GM23338 (cell line): ENCODE measurements at regions not wholly inside any gene's neighbourhood (a gene's known extent, or its start where the extent isn't known, plus 50 kb on each side); places are given as distances from the start of the nearest gene placed in this dataset.

ENCODE experiments used
- ATAC-seq: fragments of 200-7000 bp; cut with Tn5 transposase; 3 replicates; pipeline ENCODE4 v1.9.1; 2020
- DNase-seq: peaks from one replicate; pipeline ENCODE4 v3.0.0-alpha.2; 2015; ENCODE audit warnings: low spot score
- H2AFZ ChIP-seq: fragments of 200-600 bp; sonication (generic); 2 replicates; pipeline ENCODE4 v1.8.0; 2016; ENCODE audit warnings: antibody characterized with exemption, mild to moderate bottlenecking, moderate library complexity
- H3F3A ChIP-seq: fragments of 200-600 bp; sonication (generic); replicated peaks from 2 replicates; pipeline ENCODE4 v1.8.0; 2017; ENCODE audit warnings: antibody characterized with exemption, mixed run types, low read depth
- H3K27ac ChIP-seq: fragments of 200-600 bp; sonication (generic); 2 replicates; pipeline ENCODE4 v1.6.1; 2016; ENCODE audit warnings: low read depth
- H3K27me3 ChIP-seq: fragments of 200-600 bp; sonication (generic); 2 replicates; pipeline ENCODE4 v1.8.0; 2016; ENCODE audit warnings: mild to moderate bottlenecking, mixed run types, moderate library complexity; ENCODE audit not compliant: insufficient read depth
- H3K36me3 ChIP-seq: fragments of 200-600 bp; sonication (generic); 2 replicates; pipeline ENCODE4 v1.8.0; 2016; ENCODE audit warnings: mild to moderate bottlenecking; ENCODE audit not compliant: insufficient read depth
- H3K4me1 ChIP-seq: fragments of 200-600 bp; sonication (generic); 2 replicates; pipeline ENCODE4 v1.8.0; 2016; ENCODE audit warnings: mild to moderate bottlenecking, moderate library complexity; ENCODE audit not compliant: insufficient read depth
- H3K4me2 ChIP-seq: fragments of 200-600 bp; sonication (generic); 2 replicates; pipeline ENCODE4 v1.7.1; 2017; ENCODE audit warnings: mixed run types
- H3K4me3 ChIP-seq: fragments of 200-600 bp; sonication (generic); 2 replicates; pipeline ENCODE4 v1.6.1; 2016; ENCODE audit warnings: mixed run types
- H3K79me2 ChIP-seq: fragments of 200-600 bp; sonication (generic); replicated peaks from 2 replicates; pipeline ENCODE4 v1.8.0; 2017; ENCODE audit warnings: mild to moderate bottlenecking; ENCODE audit not compliant: insufficient read depth
- H3K9me2 ChIP-seq: fragments of 200-600 bp; sonication (generic); 2 replicates; pipeline ENCODE4 v1.8.0; 2017; ENCODE audit not compliant: insufficient read depth
- H4K20me1 ChIP-seq: fragments of 200-600 bp; sonication (generic); replicated peaks from 2 replicates; pipeline ENCODE4 v1.8.0; 2017; ENCODE audit warnings: mild to moderate bottlenecking; ENCODE audit not compliant: insufficient read depth
- H3K27ac Mint-ChIP-seq: 2 replicates; pipeline ENCODE4 v1.8.0; 2020; ENCODE audit warnings: inconsistent platforms, mild to moderate bottlenecking, moderate library complexity, mixed read lengths
- H3K27me3 Mint-ChIP-seq: 3 replicates; pipeline ENCODE4 v1.8.0; 2022; ENCODE audit warnings: low read depth, mild to moderate bottlenecking, moderate library complexity, mixed read lengths, inconsistent platforms; ENCODE audit not compliant: insufficient read depth, poor library complexity
- H3K36me3 Mint-ChIP-seq: 3 replicates; pipeline ENCODE4 v1.8.0; 2021; ENCODE audit warnings: low read depth, mild to moderate bottlenecking, inconsistent platforms, moderate library complexity, mixed read lengths
- H3K4me1 Mint-ChIP-seq: 3 replicates; pipeline ENCODE4 v1.8.0; 2020; ENCODE audit warnings: mild to moderate bottlenecking, inconsistent platforms, mixed read lengths
- H3K4me3 Mint-ChIP-seq: 3 replicates; pipeline ENCODE4 v1.8.0; 2021; ENCODE audit warnings: moderate library complexity, mild to moderate bottlenecking, inconsistent platforms, mixed read lengths
- H3K9me3 Mint-ChIP-seq: 3 replicates; pipeline ENCODE4 v1.8.0; 2020; ENCODE audit warnings: moderate library complexity, mild to moderate bottlenecking, inconsistent platforms, mixed read lengths
- CREB1 ChIP-seq: fragments of 250-450 bp; sonication (Bioruptor Pico); IDR thresholded peaks from 2 replicates; pipeline ENCODE4 v1.5.0; 2020; ENCODE audit warnings: low read depth, mild to moderate bottlenecking, moderate library complexity
- CTCF ChIP-seq, 2 experiments: fragments of 200-600 bp in 1 of 2; sonication (generic) in 1 of 2; conservative IDR thresholded peaks; 2 replicates each; pipeline versions ENCODE4 v1.5.1 to v1.6.1; 2016 to 2017; ENCODE audit warnings: antibody characterized with exemption in 2 of 2, low read depth in 2 of 2, mild to moderate bottlenecking in 2 of 2, moderate library complexity in 1 of 2
- ETS1 ChIP-seq: IDR thresholded peaks from 2 replicates; pipeline ENCODE4 v1.6.1; 2016; ENCODE audit warnings: antibody characterized with exemption
- EZH2 ChIP-seq: fragments of 200-600 bp; sonication (generic); IDR thresholded peaks from one replicate; pipeline ENCODE4 v1.8.0; 2017; ENCODE audit warnings: antibody characterized with exemption, mild to moderate bottlenecking, low read depth; ENCODE audit not compliant: unreplicated experiment
- EZH2phosphoT487 ChIP-seq: fragments of 200-600 bp; sonication (generic); IDR thresholded peaks from one replicate; pipeline ENCODE4 v1.8.1; 2018; ENCODE audit warnings: antibody characterized with exemption; ENCODE audit not compliant: unreplicated experiment
- JUNB ChIP-seq: IDR thresholded peaks from one replicate; pipeline ENCODE4 v1.6.1; 2016; ENCODE audit warnings: antibody characterized with exemption; ENCODE audit not compliant: unreplicated experiment
- NANOG ChIP-seq: IDR thresholded peaks from 2 replicates; pipeline ENCODE4 v1.6.1; 2016; ENCODE audit warnings: antibody characterized with exemption, borderline replicate concordance
- POLR2AphosphoS5 ChIP-seq: IDR thresholded peaks from 2 replicates; pipeline ENCODE4 v1.6.1; 2016; ENCODE audit warnings: antibody characterized with exemption, low read depth
- REST ChIP-seq: IDR thresholded peaks from one replicate; pipeline ENCODE4 v1.6.1; 2018; ENCODE audit warnings: antibody characterized with exemption; ENCODE audit not compliant: unreplicated experiment
- STAT1 ChIP-seq: IDR thresholded peaks from one replicate; pipeline ENCODE4 v1.6.1; 2016; ENCODE audit warnings: antibody characterized with exemption; ENCODE audit not compliant: unreplicated experiment
- ZNF114 ChIP-seq: fragments of 250-450 bp; sonication (Bioruptor Pico); IDR thresholded peaks from 2 replicates; pipeline ENCODE4 v1.5.0; 2020; ENCODE audit warnings: mild to moderate bottlenecking, moderate library complexity
- ZNF331 ChIP-seq: fragments of 250-450 bp; sonication (Bioruptor Pico); IDR thresholded peaks from 2 replicates; pipeline ENCODE4 v1.5.0; 2020; ENCODE audit warnings: low read depth, mild to moderate bottlenecking, moderate library complexity
- ZNF462 ChIP-seq: fragments of 250-450 bp; sonication (Bioruptor Pico); IDR thresholded peaks from 2 replicates; pipeline ENCODE4 v1.5.0; 2020; ENCODE audit warnings: mild to moderate bottlenecking, moderate library complexity

GRCh38 chr10:3668966-3669330 lies 116.1 kb downstream of the KLF6 start:
- H3K4me3 Mint-ChIP-seq = peak overlapping the region; percentile 65; the same call in 1 of the 3 replicates
- Histone ChIP-seq H3K9me2 (no peaks in the 10 kb centered on the region), H3K79me2 (no peaks in the 10 kb centered on the region), H2AFZ (no peak overlapping the region), H3K4me3 (no peak overlapping the region; the same call in 1 of the 2 replicates), H3K36me3 (no peaks in the 10 kb centered on the region), H3K4me1 (peaks cover 4% of the 10 kb centered on the region; the same call in 1 of the 2 replicates), H3K4me2 (peak overlapping the region; percentile 70; the same call in 1 of the 2 replicates), H3K27me3 (no peaks in the 10 kb centered on the region), H3K27ac (no peak overlapping the region; the same call in 1 of the 2 replicates), H4K20me1 (no peaks in the 10 kb centered on the region), H3F3A (no peaks in the 10 kb centered on the region)
- H3K4me1 Mint-ChIP-seq = peaks cover 28% of the 10 kb centered on the region
- no peak for TF ChIP-seq ETS1
- TF ChIP-seq EZH2 = no peak
- no peak for TF ChIP-seq ZNF462 (CRISPR knock-in tag)
- TF ChIP-seq POLR2AphosphoS5 = no peak
- TF ChIP-seq ZNF331 (CRISPR knock-in tag) = no peak
- TF ChIP-seq JUNB = no peak
- no peak for TF ChIP-seq STAT1
- TF ChIP-seq CTCF (conservative IDR thresholded peaks at IDR 0.05; ENCODE audit: low read depth in 2 of 2) = no peak
- TF ChIP-seq EZH2phosphoT487 = no peak
- no peak for TF ChIP-seq CREB1 (CRISPR knock-in tag)
- no peak for TF ChIP-seq REST
- TF ChIP-seq NANOG = no peak
- TF ChIP-seq ZNF114 (CRISPR knock-in tag) = no peak
- no peak for DNase-seq
- no peak overlapping the region for H3K27ac Mint-ChIP-seq
- peaks cover 3% of the 10 kb centered on the region for H3K27me3 Mint-ChIP-seq
- H3K9me3 Mint-ChIP-seq = no peaks in the 10 kb centered on the region
- ATAC-seq = no peak
- H3K36me3 Mint-ChIP-seq = no peaks in the 10 kb centered on the region
